GM23338 (cell line): ENCODE measurements at regions not wholly inside any gene's neighbourhood (a gene's known extent, or its start where the extent isn't known, plus 50 kb on each side); places are given as distances from the start of the nearest gene placed in this dataset.

ENCODE experiments used
- ATAC-seq: fragments of 200-7000 bp; cut with Tn5 transposase; 3 replicates; pipeline ENCODE4 v1.9.1; 2020
- DNase-seq: peaks from one replicate; pipeline ENCODE4 v3.0.0-alpha.2; 2015; ENCODE audit warnings: low spot score
- H2AFZ ChIP-seq: fragments of 200-600 bp; sonication (generic); 2 replicates; pipeline ENCODE4 v1.8.0; 2016; ENCODE audit warnings: antibody characterized with exemption, mild to moderate bottlenecking, moderate library complexity
- H3F3A ChIP-seq: fragments of 200-600 bp; sonication (generic); replicated peaks from 2 replicates; pipeline ENCODE4 v1.8.0; 2017; ENCODE audit warnings: antibody characterized with exemption, mixed run types, low read depth
- H3K27ac ChIP-seq: fragments of 200-600 bp; sonication (generic); 2 replicates; pipeline ENCODE4 v1.6.1; 2016; ENCODE audit warnings: low read depth
- H3K27me3 ChIP-seq: fragments of 200-600 bp; sonication (generic); 2 replicates; pipeline ENCODE4 v1.8.0; 2016; ENCODE audit warnings: mild to moderate bottlenecking, mixed run types, moderate library complexity; ENCODE audit not compliant: insufficient read depth
- H3K36me3 ChIP-seq: fragments of 200-600 bp; sonication (generic); 2 replicates; pipeline ENCODE4 v1.8.0; 2016; ENCODE audit warnings: mild to moderate bottlenecking; ENCODE audit not compliant: insufficient read depth
- H3K4me1 ChIP-seq: fragments of 200-600 bp; sonication (generic); 2 replicates; pipeline ENCODE4 v1.8.0; 2016; ENCODE audit warnings: mild to moderate bottlenecking, moderate library complexity; ENCODE audit not compliant: insufficient read depth
- H3K4me2 ChIP-seq: fragments of 200-600 bp; sonication (generic); 2 replicates; pipeline ENCODE4 v1.7.1; 2017; ENCODE audit warnings: mixed run types
- H3K4me3 ChIP-seq: fragments of 200-600 bp; sonication (generic); 2 replicates; pipeline ENCODE4 v1.6.1; 2016; ENCODE audit warnings: mixed run types
- H3K79me2 ChIP-seq: fragments of 200-600 bp; sonication (generic); replicated peaks from 2 replicates; pipeline ENCODE4 v1.8.0; 2017; ENCODE audit warnings: mild to moderate bottlenecking; ENCODE audit not compliant: insufficient read depth
- H3K9me2 ChIP-seq: fragments of 200-600 bp; sonication (generic); 2 replicates; pipeline ENCODE4 v1.8.0; 2017; ENCODE audit not compliant: insufficient read depth
- H4K20me1 ChIP-seq: fragments of 200-600 bp; sonication (generic); replicated peaks from 2 replicates; pipeline ENCODE4 v1.8.0; 2017; ENCODE audit warnings: mild to moderate bottlenecking; ENCODE audit not compliant: insufficient read depth
- H3K27ac Mint-ChIP-seq: 2 replicates; pipeline ENCODE4 v1.8.0; 2020; ENCODE audit warnings: inconsistent platforms, mild to moderate bottlenecking, moderate library complexity, mixed read lengths
- H3K27me3 Mint-ChIP-seq: 3 replicates; pipeline ENCODE4 v1.8.0; 2022; ENCODE audit warnings: low read depth, mild to moderate bottlenecking, moderate library complexity, mixed read lengths, inconsistent platforms; ENCODE audit not compliant: insufficient read depth, poor library complexity
- H3K36me3 Mint-ChIP-seq: 3 replicates; pipeline ENCODE4 v1.8.0; 2021; ENCODE audit warnings: low read depth, mild to moderate bottlenecking, inconsistent platforms, moderate library complexity, mixed read lengths
- H3K4me1 Mint-ChIP-seq: 3 replicates; pipeline ENCODE4 v1.8.0; 2020; ENCODE audit warnings: mild to moderate bottlenecking, inconsistent platforms, mixed read lengths
- H3K4me3 Mint-ChIP-seq: 3 replicates; pipeline ENCODE4 v1.8.0; 2021; ENCODE audit warnings: moderate library complexity, mild to moderate bottlenecking, inconsistent platforms, mixed read lengths
- H3K9me3 Mint-ChIP-seq: 3 replicates; pipeline ENCODE4 v1.8.0; 2020; ENCODE audit warnings: moderate library complexity, mild to moderate bottlenecking, inconsistent platforms, mixed read lengths
- CTCF ChIP-seq, 2 experiments: fragments of 200-600 bp in 1 of 2; sonication (generic) in 1 of 2; conservative IDR thresholded peaks; 2 replicates each; pipeline versions ENCODE4 v1.5.1 to v1.6.1; 2016 to 2017; ENCODE audit warnings: antibody characterized with exemption in 2 of 2, low read depth in 2 of 2, mild to moderate bottlenecking in 2 of 2, moderate library complexity in 1 of 2
- TF ChIP-seq, protein P1 (sequence below): fragments of 250-450 bp; sonication (Bioruptor Pico); IDR thresholded peaks from 2 replicates; pipeline ENCODE4 v1.5.0; 2020; ENCODE audit warnings: mild to moderate bottlenecking, moderate library complexity
- TF ChIP-seq, protein P2 (sequence below): IDR thresholded peaks from 2 replicates; pipeline ENCODE4 v1.6.1; 2016; ENCODE audit warnings: antibody characterized with exemption
- TF ChIP-seq, protein P3 (sequence below): IDR thresholded peaks from one replicate; pipeline ENCODE4 v1.6.1; 2018; ENCODE audit warnings: antibody characterized with exemption; ENCODE audit not compliant: unreplicated experiment

DNA sequence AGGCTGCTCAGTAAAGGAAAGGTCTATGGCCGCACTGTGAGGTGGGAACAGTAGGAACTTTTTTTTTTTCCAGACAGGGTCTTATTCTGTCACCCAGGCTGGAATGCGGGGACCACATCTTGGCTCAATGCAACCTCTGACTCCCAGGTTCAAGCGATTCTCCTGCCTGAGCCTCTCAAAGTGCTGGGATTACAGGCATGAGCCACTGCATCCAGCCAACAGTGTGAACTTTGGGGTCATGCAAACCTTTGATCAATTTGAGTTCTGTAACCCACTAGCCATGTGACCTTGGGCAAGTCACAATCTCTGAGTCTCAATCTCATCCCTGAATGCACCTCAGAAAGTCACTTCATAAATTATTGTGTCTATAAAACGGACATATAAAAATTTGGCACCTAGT is 286.8 kb upstream of the CTNNB1 start (continued):
- TF ChIP-seq, protein P1, sequence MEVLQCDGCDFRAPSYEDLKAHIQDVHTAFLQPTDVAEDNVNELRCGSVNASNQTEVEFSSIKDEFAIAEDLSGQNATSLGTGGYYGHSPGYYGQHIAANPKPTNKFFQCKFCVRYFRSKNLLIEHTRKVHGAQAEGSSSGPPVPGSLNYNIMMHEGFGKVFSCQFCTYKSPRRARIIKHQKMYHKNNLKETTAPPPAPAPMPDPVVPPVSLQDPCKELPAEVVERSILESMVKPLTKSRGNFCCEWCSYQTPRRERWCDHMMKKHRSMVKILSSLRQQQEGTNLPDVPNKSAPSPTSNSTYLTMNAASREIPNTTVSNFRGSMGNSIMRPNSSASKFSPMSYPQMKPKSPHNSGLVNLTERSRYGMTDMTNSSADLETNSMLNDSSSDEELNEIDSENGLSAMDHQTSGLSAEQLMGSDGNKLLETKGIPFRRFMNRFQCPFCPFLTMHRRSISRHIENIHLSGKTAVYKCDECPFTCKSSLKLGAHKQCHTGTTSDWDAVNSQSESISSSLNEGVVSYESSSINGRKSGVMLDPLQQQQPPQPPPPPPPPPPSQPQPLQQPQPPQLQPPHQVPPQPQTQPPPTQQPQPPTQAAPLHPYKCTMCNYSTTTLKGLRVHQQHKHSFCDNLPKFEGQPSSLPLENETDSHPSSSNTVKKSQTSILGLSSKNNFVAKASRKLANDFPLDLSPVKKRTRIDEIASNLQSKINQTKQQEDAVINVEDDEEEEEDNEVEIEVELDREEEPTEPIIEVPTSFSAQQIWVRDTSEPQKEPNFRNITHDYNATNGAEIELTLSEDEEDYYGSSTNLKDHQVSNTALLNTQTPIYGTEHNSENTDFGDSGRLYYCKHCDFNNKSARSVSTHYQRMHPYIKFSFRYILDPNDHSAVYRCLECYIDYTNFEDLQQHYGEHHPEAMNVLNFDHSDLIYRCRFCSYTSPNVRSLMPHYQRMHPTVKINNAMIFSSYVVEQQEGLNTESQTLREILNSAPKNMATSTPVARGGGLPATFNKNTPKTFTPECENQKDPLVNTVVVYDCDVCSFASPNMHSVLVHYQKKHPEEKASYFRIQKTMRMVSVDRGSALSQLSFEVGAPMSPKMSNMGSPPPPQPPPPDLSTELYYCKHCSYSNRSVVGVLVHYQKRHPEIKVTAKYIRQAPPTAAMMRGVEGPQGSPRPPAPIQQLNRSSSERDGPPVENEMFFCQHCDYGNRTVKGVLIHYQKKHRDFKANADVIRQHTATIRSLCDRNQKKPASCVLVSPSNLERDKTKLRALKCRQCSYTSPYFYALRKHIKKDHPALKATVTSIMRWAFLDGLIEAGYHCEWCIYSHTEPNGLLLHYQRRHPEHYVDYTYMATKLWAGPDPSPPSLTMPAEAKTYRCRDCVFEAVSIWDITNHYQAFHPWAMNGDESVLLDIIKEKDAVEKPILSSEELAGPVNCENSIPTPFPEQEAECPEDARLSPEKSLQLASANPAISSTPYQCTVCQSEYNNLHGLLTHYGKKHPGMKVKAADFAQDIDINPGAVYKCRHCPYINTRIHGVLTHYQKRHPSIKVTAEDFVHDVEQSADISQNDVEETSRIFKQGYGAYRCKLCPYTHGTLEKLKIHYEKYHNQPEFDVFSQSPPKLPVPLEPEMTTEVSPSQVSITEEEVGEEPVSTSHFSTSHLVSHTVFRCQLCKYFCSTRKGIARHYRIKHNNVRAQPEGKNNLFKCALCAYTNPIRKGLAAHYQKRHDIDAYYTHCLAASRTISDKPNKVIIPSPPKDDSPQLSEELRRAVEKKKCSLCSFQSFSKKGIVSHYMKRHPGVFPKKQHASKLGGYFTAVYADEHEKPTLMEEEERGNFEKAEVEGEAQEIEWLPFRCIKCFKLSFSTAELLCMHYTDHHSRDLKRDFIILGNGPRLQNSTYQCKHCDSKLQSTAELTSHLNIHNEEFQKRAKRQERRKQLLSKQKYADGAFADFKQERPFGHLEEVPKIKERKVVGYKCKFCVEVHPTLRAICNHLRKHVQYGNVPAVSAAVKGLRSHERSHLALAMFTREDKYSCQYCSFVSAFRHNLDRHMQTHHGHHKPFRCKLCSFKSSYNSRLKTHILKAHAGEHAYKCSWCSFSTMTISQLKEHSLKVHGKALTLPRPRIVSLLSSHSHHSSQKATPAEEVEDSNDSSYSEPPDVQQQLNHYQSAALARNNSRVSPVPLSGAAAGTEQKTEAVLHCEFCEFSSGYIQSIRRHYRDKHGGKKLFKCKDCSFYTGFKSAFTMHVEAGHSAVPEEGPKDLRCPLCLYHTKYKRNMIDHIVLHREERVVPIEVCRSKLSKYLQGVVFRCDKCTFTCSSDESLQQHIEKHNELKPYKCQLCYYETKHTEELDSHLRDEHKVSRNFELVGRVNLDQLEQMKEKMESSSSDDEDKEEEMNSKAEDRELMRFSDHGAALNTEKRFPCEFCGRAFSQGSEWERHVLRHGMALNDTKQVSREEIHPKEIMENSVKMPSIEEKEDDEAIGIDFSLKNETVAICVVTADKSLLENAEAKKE (CRISPR knock-in tag) = no peak
- no peak for TF ChIP-seq CTCF (conservative IDR thresholded peaks at IDR 0.05; ENCODE audit: low read depth in 2 of 2)

DNA sequence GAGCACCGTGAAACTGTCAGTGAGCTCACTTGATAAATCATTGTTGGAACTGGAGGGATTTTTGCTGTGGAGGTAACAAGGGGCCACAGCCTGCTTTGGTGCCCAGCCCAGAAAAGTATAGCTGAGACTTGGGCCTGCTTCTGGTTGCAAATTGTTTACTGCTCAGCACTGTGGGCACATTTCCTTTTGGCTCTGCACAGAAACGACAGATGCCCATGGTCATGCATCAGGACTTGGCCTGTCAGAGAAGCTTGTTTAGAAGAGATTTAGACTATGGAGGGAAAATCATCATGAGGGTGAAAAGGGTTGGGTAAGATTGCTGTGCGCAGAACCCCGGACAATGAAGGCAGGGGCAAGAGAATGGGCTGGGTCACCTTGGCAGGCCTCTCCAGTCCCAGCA is 286.1 kb upstream of the CTNNB1 start:
- ATAC-seq = no peak
- H3K79me2 ChIP-seq = no peaks in the 10 kb centered on the region
- no peak overlapping the region for H3K4me3 Mint-ChIP-seq
- H3K36me3 ChIP-seq = no peaks in the 10 kb centered on the region
- no peaks in the 10 kb centered on the region for H3K9me3 Mint-ChIP-seq
- H3K36me3 Mint-ChIP-seq = no peaks in the 10 kb centered on the region
- H3K9me2 ChIP-seq = peaks cover 7% of the 10 kb centered on the region; the same call in 1 of the 2 replicates
- H3K27ac ChIP-seq = no peak overlapping the region
- no peaks in the 10 kb centered on the region for H3K4me1 ChIP-seq
- H3K27me3 Mint-ChIP-seq = peaks cover 3% of the 10 kb centered on the region
- no peaks in the 10 kb centered on the region for H3K27me3 ChIP-seq
- peaks cover 4% of the 10 kb centered on the region; the same call in 2 of the 3 replicates for H3K4me1 Mint-ChIP-seq
- H2AFZ ChIP-seq = no peak overlapping the region
- no peak for DNase-seq
- no peaks in the 10 kb centered on the region for H4K20me1 ChIP-seq
- no peak overlapping the region for H3K4me2 ChIP-seq
- no peaks in the 10 kb centered on the region for H3F3A ChIP-seq
- H3K27ac Mint-ChIP-seq = no peak overlapping the region
- H3K4me3 ChIP-seq = no peak overlapping the region
- TF ChIP-seq, protein P2, sequence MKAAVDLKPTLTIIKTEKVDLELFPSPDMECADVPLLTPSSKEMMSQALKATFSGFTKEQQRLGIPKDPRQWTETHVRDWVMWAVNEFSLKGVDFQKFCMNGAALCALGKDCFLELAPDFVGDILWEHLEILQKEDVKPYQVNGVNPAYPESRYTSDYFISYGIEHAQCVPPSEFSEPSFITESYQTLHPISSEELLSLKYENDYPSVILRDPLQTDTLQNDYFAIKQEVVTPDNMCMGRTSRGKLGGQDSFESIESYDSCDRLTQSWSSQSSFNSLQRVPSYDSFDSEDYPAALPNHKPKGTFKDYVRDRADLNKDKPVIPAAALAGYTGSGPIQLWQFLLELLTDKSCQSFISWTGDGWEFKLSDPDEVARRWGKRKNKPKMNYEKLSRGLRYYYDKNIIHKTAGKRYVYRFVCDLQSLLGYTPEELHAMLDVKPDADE = no peak
- TF ChIP-seq, protein P3, sequence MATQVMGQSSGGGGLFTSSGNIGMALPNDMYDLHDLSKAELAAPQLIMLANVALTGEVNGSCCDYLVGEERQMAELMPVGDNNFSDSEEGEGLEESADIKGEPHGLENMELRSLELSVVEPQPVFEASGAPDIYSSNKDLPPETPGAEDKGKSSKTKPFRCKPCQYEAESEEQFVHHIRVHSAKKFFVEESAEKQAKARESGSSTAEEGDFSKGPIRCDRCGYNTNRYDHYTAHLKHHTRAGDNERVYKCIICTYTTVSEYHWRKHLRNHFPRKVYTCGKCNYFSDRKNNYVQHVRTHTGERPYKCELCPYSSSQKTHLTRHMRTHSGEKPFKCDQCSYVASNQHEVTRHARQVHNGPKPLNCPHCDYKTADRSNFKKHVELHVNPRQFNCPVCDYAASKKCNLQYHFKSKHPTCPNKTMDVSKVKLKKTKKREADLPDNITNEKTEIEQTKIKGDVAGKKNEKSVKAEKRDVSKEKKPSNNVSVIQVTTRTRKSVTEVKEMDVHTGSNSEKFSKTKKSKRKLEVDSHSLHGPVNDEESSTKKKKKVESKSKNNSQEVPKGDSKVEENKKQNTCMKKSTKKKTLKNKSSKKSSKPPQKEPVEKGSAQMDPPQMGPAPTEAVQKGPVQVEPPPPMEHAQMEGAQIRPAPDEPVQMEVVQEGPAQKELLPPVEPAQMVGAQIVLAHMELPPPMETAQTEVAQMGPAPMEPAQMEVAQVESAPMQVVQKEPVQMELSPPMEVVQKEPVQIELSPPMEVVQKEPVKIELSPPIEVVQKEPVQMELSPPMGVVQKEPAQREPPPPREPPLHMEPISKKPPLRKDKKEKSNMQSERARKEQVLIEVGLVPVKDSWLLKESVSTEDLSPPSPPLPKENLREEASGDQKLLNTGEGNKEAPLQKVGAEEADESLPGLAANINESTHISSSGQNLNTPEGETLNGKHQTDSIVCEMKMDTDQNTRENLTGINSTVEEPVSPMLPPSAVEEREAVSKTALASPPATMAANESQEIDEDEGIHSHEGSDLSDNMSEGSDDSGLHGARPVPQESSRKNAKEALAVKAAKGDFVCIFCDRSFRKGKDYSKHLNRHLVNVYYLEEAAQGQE = no peak
